ENCODE measurements at regions not wholly inside any gene's neighbourhood (a gene's known extent, or its start where the extent isn't known, plus 50 kb on each side); places are given as distances from the start of the nearest gene placed in this dataset.

GRCh38 chr5:56601641-56602071 is 213.7 kb upstream of the MAP3K1 start:
- Histone ChIP-seq H3K27ac (no peak overlapping the region), H3K9me3 (no peaks in the 10 kb centered on the region), H3K4me3 (no peak overlapping the region), H3K27me3 (no peaks in the 10 kb centered on the region), H3K4me1 (no peaks in the 10 kb centered on the region), H3K36me3 (ENCODE audit: low read depth, missing control alignments) (no peaks in the 10 kb centered on the region)
- DNase-seq: no peak
- TF ChIP-seq POLR2A (IDR thresholded peaks at IDR 0.05) (no peak), CTCF (IDR thresholded peaks at IDR 0.05) (no peak)
- intact Hi-C loops (cut with DNase I; ENCODE audit: low total_unique reads): no loop called here
- 58 to 75% methylated on average over 3 of the region's 3 CpGs for WGBS, 2 donors

- no peak overlapping the region for H3K4me3 ChIP-seq
- no peaks in the 10 kb centered on the region for H3K36me3 ChIP-seq (ENCODE audit: low read depth, missing control alignments)
- no peak overlapping the region for H3K27ac ChIP-seq
- H3K9me3 ChIP-seq: no peaks in the 10 kb centered on the region
- intact Hi-C loops (cut with DNase I; ENCODE audit: low total_unique reads): no loop called here
- no peaks in the 10 kb centered on the region for H3K4me1 ChIP-seq
- TF ChIP-seq CTCF (IDR thresholded peaks at IDR 0.05): no peak
- TF ChIP-seq POLR2A (IDR thresholded peaks at IDR 0.05): no peak
- no peaks in the 10 kb centered on the region for H3K27me3 ChIP-seq
- no peak for DNase-seq
Observed at GRCh38 chr5:56598941-56599340, 216.4 kb upstream of the MAP3K1 start.

- Histone ChIP-seq H3K4me1 (no peaks in the 10 kb centered on the region), H3K9me3 (no peaks in the 10 kb centered on the region), H3K36me3 (ENCODE audit: low read depth, missing control alignments) (no peaks in the 10 kb centered on the region), H3K27ac (no peak overlapping the region), H3K4me3 (no peak overlapping the region), H3K27me3 (no peaks in the 10 kb centered on the region)
- intact Hi-C loops (cut with DNase I; ENCODE audit: low total_unique reads): no loop called here
- DNase-seq: no peak
- TF ChIP-seq CTCF (IDR thresholded peaks at IDR 0.05): no peak
- WGBS, 2 donors: 88 to 95% methylated on average over 4 of the region's 4 CpGs
Observed at GRCh38 chr5:56596155-56596554, 219.2 kb upstream of the MAP3K1 start.

- H3K4me3 ChIP-seq: no peak overlapping the region
Observed at GRCh38 chr5:56595566-56595965, 219.8 kb upstream of the MAP3K1 start.

More at GRCh38 chr5:56595566-56595965, 219.8 kb upstream of the MAP3K1 start:
- H3K4me1 ChIP-seq: no peaks in the 10 kb centered on the region
- TF ChIP-seq POLR2A (IDR thresholded peaks at IDR 0.05): no peak
- no peak for TF ChIP-seq CTCF (IDR thresholded peaks at IDR 0.05)
- H3K9me3 ChIP-seq: no peaks in the 10 kb centered on the region
- no peak overlapping the region for H3K27ac ChIP-seq
- no peak for DNase-seq
- 95 to 97% methylated on average over 2 of the region's 2 CpGs for WGBS, 2 donors
- no peaks in the 10 kb centered on the region for H3K36me3 ChIP-seq (ENCODE audit: low read depth, missing control alignments)
- intact Hi-C loops (cut with DNase I; ENCODE audit: low total_unique reads): no loop called here
- H3K27me3 ChIP-seq: no peaks in the 10 kb centered on the region

Data from testis (tissue), 2 donors.